Naive thymus-derived CD4-positive, alpha-beta T cell (primary cell): ENCODE measurements at regions not wholly inside any gene's neighbourhood (a gene's known extent, or its start where the extent isn't known, plus 50 kb on each side); places are given as distances from the start of the nearest gene placed in this dataset.

Source experiments
- ATAC-seq: fragments of 150-1000 bp; cut with Tn5 transposase; 2 replicates; pipeline ENCODE4 v1.10.0; 2021; ENCODE audit warnings: mild to moderate bottlenecking, moderate library complexity
- CTCF ChIA-PET: fragments of 350-600 bp; sonication (Branson Sonifier 250); formaldehyde crosslinking; loops from one replicate; lab custom pipeline; 2021; ENCODE audit warnings: antibody characterized with exemption; lab: Charles Lee
- POLR2A ChIA-PET: fragments of 350-600 bp; sonication (Branson Sonifier 250); formaldehyde crosslinking; loops from one replicate; lab custom pipeline; 2021; ENCODE audit warnings: antibody characterized with exemption, inconsistent platforms; lab: Charles Lee
- DNase-seq, 9 donors: peaks; one replicate each; pipeline versions ENCODE4 v3.0.0 to v3.0.0-alpha.2; 2020 to 2022; ENCODE audit warnings: mixed read lengths in 1 of 9
- H3K27ac ChIP-seq: one replicate; pipeline ENCODE4 v1.7.0; 2013; ENCODE audit warnings: mild to moderate bottlenecking, low read depth, low read length, moderate library complexity
- H3K27me3 ChIP-seq, 2 donors: one replicate each; pipeline ENCODE4 v1.7.0; 2013; ENCODE audit warnings: low read length in 2 of 2, mild to moderate bottlenecking in 2 of 2, moderate library complexity in 2 of 2; ENCODE audit not compliant: control insufficient read depth in 2 of 2, insufficient read depth in 2 of 2
- H3K36me3 ChIP-seq, 3 experiments: 1 replicate in 2 of 3; 2 replicates in 1 of 3; pipeline ENCODE4 v1.7.0; 2013; ENCODE audit warnings: low read length in 3 of 3, mild to moderate bottlenecking in 3 of 3, moderate library complexity in 1 of 3; ENCODE audit not compliant: insufficient read depth in 3 of 3, control insufficient read depth in 2 of 3
- H3K4me1 ChIP-seq, 2 donors: one replicate each; pipeline ENCODE4 v1.7.0; 2013; ENCODE audit warnings: low read length in 2 of 2, mild to moderate bottlenecking in 2 of 2, moderate library complexity in 1 of 2; ENCODE audit not compliant: control insufficient read depth in 2 of 2, insufficient read depth in 2 of 2
- H3K4me3 ChIP-seq: 2 replicates; pipeline ENCODE4 v1.7.0; 2013; ENCODE audit warnings: mild to moderate bottlenecking, low read length
- H3K9me3 ChIP-seq, 3 experiments: 1 replicate in 2 of 3; 2 replicates in 1 of 3; pipeline ENCODE4 v1.7.0; 2013; ENCODE audit warnings: low read length in 3 of 3; ENCODE audit not compliant: control insufficient read depth in 2 of 3
- H3K27ac Mint-ChIP-seq, 9 donors: one replicate each; pipeline ENCODE4 v1.8.0; 2020 to 2022; ENCODE audit warnings: mixed read lengths in 9 of 9, mild to moderate bottlenecking in 8 of 9, moderate library complexity in 5 of 9, inconsistent platforms in 2 of 9
- H3K27me3 Mint-ChIP-seq, 5 donors: one replicate each; pipeline ENCODE4 v1.8.0; 2021 to 2022; ENCODE audit warnings: mixed read lengths in 5 of 5, mild to moderate bottlenecking in 1 of 5
- H3K36me3 Mint-ChIP-seq, 5 donors: one replicate each; pipeline ENCODE4 v1.8.0; 2020 to 2022; ENCODE audit warnings: mixed read lengths in 5 of 5, mild to moderate bottlenecking in 3 of 5, inconsistent platforms in 1 of 5
- H3K4me1 Mint-ChIP-seq, 7 donors: one replicate each; pipeline ENCODE4 v1.8.0; 2020 to 2022; ENCODE audit warnings: mixed read lengths in 7 of 7, mild to moderate bottlenecking in 3 of 7, inconsistent platforms in 1 of 7
- H3K4me3 Mint-ChIP-seq, 10 donors: one replicate each; pipeline ENCODE4 v1.8.0; 2020 to 2022; ENCODE audit warnings: mild to moderate bottlenecking in 10 of 10, mixed read lengths in 10 of 10, moderate library complexity in 6 of 10, inconsistent platforms in 2 of 10
- H3K9me3 Mint-ChIP-seq, 11 donors: one replicate each; pipeline ENCODE4 v1.8.0; 2020 to 2022; ENCODE audit warnings: mixed read lengths in 11 of 11, mild to moderate bottlenecking in 4 of 11, inconsistent platforms in 1 of 11, moderate library complexity in 1 of 11
- intact Hi-C, 2 donors: fragments of 100-400 bp; cut with micrococcal nuclease; formaldehyde crosslinking; loops; one replicate each; pipeline ENCODE4 v1.15.1; 2023

GRCh38 chr3:99504258-99504657 is 134.1 kb upstream of the COL8A1 start:
- ChIA-PET CTCF (no interaction called here), POLR2A (no interaction called here)
- intact Hi-C loops = no loop called here
- Histone ChIP-seq H3K9me3 (no peaks in the 10 kb centered on the region), H3K36me3 (no peaks in the 10 kb centered on the region), H3K27ac (no peak overlapping the region), H3K27me3 (no peaks in the 10 kb centered on the region), H3K4me1 (no peaks in the 10 kb centered on the region), H3K4me3 (no peak overlapping the region)
- H3K4me3 Mint-ChIP-seq = no peak overlapping the region
- H3K36me3 Mint-ChIP-seq = no peaks in the 10 kb centered on the region
- DNase-seq (no peak), ATAC-seq (no peak)
- H3K27ac Mint-ChIP-seq = no peak overlapping the region
- no peaks in the 10 kb centered on the region for H3K9me3 Mint-ChIP-seq
- H3K4me1 Mint-ChIP-seq = peaks cover 0 to 3% (median 0%) of the 10 kb centered on the region in 7 donors
- peaks cover 0 to 10% (median 0%) of the 10 kb centered on the region in 5 donors for H3K27me3 Mint-ChIP-seq

- Mint-ChIP-seq H3K4me1 (peaks cover 0 to 3% (median 0%) of the 10 kb centered on the region in 7 donors), H3K9me3 (no peaks in the 10 kb centered on the region), H3K27ac (no peak overlapping the region), H3K4me3 (no peak overlapping the region), H3K36me3 (no peaks in the 10 kb centered on the region), H3K27me3 (peaks cover 0 to 7% (median 0%) of the 10 kb centered on the region in 5 donors)
- no peaks in the 10 kb centered on the region for H3K9me3 ChIP-seq
- ChIA-PET POLR2A (no interaction called here), CTCF (no interaction called here)
- ATAC-seq (no peak), DNase-seq (no peak)
- H3K4me3 ChIP-seq = no peak overlapping the region
- H3K27me3 ChIP-seq = no peaks in the 10 kb centered on the region
- H3K36me3 ChIP-seq = no peaks in the 10 kb centered on the region
- intact Hi-C loops = no loop called here
- no peaks in the 10 kb centered on the region for H3K4me1 ChIP-seq
- H3K27ac ChIP-seq = no peak overlapping the region
Observed at GRCh38 chr3:99503350-99503749, 135.0 kb upstream of the COL8A1 start.

GRCh38 chr3:99502871-99503270 is 135.5 kb upstream of the COL8A1 start:
- no peak overlapping the region for H3K27ac Mint-ChIP-seq
- H3K27ac ChIP-seq = no peak overlapping the region
- no peaks in the 10 kb centered on the region for H3K4me1 ChIP-seq
- DNase-seq = no peak
- CTCF ChIA-PET = interaction anchor here (0.7 kb wide), 1 partner anchor 82 kb away, joined by 4 read pairs; no protein-coding TSS in a partner anchor
- H3K4me3 ChIP-seq = no peak overlapping the region
- no peaks in the 10 kb centered on the region for H3K9me3 ChIP-seq
- POLR2A ChIA-PET = no interaction called here
- H3K4me3 Mint-ChIP-seq = no peak overlapping the region
- no peaks in the 10 kb centered on the region for H3K36me3 ChIP-seq
- H3K4me1 Mint-ChIP-seq = peaks cover 0 to 4% (median 0%) of the 10 kb centered on the region in 7 donors
- ATAC-seq = no peak
- H3K27me3 ChIP-seq = no peaks in the 10 kb centered on the region
- no peaks in the 10 kb centered on the region for H3K36me3 Mint-ChIP-seq
- intact Hi-C loops = no loop called here
- H3K9me3 Mint-ChIP-seq = no peaks in the 10 kb centered on the region
- peaks cover 0 to 2% (median 0%) of the 10 kb centered on the region in 5 donors for H3K27me3 Mint-ChIP-seq

DNA sequence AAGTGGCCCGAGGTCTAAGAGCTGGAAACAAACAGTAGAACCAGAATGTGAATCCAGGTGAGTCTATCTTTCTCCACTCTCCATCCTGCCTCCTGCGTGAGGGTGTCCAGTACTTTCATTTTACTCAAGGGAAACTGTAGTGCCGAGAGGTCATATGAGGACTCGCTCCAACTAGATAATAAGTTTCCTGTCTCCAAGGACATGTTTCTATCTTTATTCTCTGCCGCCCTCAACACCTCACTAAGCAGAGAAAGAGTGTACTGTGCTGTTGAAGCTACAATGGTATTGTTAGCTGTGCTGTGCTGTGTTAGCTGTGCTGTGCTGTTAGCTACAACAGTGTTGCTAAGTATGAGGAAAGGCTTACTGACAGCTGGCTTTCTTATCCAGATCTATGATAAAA is 137.9 kb upstream of the COL8A1 start:
- Histone ChIP-seq H3K9me3 (no peaks in the 10 kb centered on the region), H3K36me3 (no peaks in the 10 kb centered on the region), H3K4me1 (no peaks in the 10 kb centered on the region), H3K4me3 (no peak overlapping the region), H3K27me3 (no peaks in the 10 kb centered on the region), H3K27ac (no peak overlapping the region)
- ATAC-seq (no peak), DNase-seq (no peak)
- Mint-ChIP-seq H3K4me3 (no peak overlapping the region), H3K27ac (no peak overlapping the region), H3K27me3 (no peaks in the 10 kb centered on the region), H3K9me3 (peaks cover 0 to 6% (median 0%) of the 10 kb centered on the region in 11 donors), H3K4me1 (peaks cover 0 to 3% (median 0%) of the 10 kb centered on the region in 7 donors), H3K36me3 (no peaks in the 10 kb centered on the region)
- CTCF ChIA-PET = no interaction called here
- intact Hi-C loops = no loop called here
- POLR2A ChIA-PET = no interaction called here

- H3K4me1 Mint-ChIP-seq = peaks cover 0 to 3% (median 0%) of the 10 kb centered on the region in 7 donors
- ChIA-PET CTCF (no interaction called here), POLR2A (no interaction called here)
- intact Hi-C loops = loop anchor here in 1 of 2 donors (2.0 kb wide), 1 partner anchor 253 kb away; no protein-coding TSS in a partner anchor
- no peak for DNase-seq
- H3K27ac Mint-ChIP-seq = no peak overlapping the region
- Histone ChIP-seq H3K27me3 (no peaks in the 10 kb centered on the region), H3K4me3 (no peak overlapping the region), H3K36me3 (no peaks in the 10 kb centered on the region), H3K27ac (no peak overlapping the region), H3K4me1 (no peaks in the 10 kb centered on the region), H3K9me3 (no peaks in the 10 kb centered on the region)
- no peaks in the 10 kb centered on the region for H3K27me3 Mint-ChIP-seq
- peaks cover 0 to 9% (median 0%) of the 10 kb centered on the region in 11 donors for H3K9me3 Mint-ChIP-seq
- no peak overlapping the region for H3K4me3 Mint-ChIP-seq
- no peaks in the 10 kb centered on the region for H3K36me3 Mint-ChIP-seq
- ATAC-seq = no peak
Observed at GRCh38 chr3:99499235-99500158, 138.9 kb upstream of the COL8A1 start.

DNA sequence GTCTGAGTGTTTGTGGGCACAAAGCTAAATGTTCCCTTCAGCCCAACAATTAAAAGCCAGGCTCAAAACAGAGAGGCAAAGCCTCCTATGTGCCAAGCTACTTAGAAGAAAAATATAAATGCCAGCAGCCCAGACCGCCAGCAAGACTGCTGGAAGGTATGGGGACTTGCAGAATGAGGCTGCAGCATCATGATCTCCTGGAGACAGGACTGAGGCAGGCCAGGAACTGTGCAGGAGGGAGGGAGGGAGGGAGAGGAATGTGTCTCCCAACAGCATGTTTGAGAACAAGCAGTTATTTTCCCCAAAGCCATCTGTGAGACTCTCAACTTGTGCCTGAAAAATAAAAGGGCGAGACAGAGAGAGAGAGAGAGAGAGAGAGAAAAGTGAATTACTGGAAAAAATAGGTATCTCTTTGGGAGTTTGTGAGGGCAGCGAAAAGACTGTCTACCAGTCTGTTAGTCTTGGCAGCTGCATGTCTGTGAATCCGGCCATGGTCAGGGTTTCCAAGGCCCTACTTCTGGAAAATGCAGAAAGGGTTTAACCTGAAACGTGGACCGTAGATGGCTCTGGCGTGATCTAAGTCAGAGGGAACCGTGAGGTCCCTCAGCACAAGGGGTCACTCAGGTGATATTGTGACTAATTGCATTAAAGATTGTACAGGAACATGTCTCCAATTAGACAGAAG is 139.7 kb upstream of the COL8A1 start:
- Mint-ChIP-seq H3K4me1 (peaks cover 0 to 3% (median 0%) of the 10 kb centered on the region in 7 donors), H3K36me3 (no peaks in the 10 kb centered on the region), H3K9me3 (peaks cover 0 to 12% (median 0%) of the 10 kb centered on the region in 11 donors), H3K27me3 (no peaks in the 10 kb centered on the region), H3K27ac (no peak overlapping the region), H3K4me3 (no peak overlapping the region)
- no peaks in the 10 kb centered on the region for H3K9me3 ChIP-seq
- H3K27ac ChIP-seq = no peak overlapping the region
- CTCF ChIA-PET = no interaction called here
- H3K4me1 ChIP-seq = no peaks in the 10 kb centered on the region
- H3K27me3 ChIP-seq = no peaks in the 10 kb centered on the region
- no peak for ATAC-seq
- POLR2A ChIA-PET = no interaction called here
- intact Hi-C loops = loop anchor here in 1 of 2 donors (2.0 kb wide), 1 partner anchor 254 kb away; no protein-coding TSS in a partner anchor
- DNase-seq = no peak
- H3K36me3 ChIP-seq = no peaks in the 10 kb centered on the region
- no peak overlapping the region for H3K4me3 ChIP-seq
